NT2/D1 (cell line): ENCODE measurements at regions not wholly inside any gene's neighbourhood (a gene's known extent, or its start where the extent isn't known, plus 50 kb on each side); places are given as distances from the start of the nearest gene placed in this dataset.

ENCODE experiments used
- DNase-seq: peaks from one replicate; pipeline ENCODE4 v3.0.0-alpha.2; 2011; ENCODE audit warnings: low read depth, low spot score
- H3K27me3 ChIP-seq: 2 replicates; pipeline ENCODE4 v1.6.0; 2011; ENCODE audit warnings: mild to moderate bottlenecking; ENCODE audit not compliant: insufficient read length, insufficient read depth
- H3K36me3 ChIP-seq: 2 replicates; pipeline ENCODE4 v1.6.1; 2011; ENCODE audit warnings: mild to moderate bottlenecking, low read length, mixed read lengths; ENCODE audit not compliant: insufficient read depth, insufficient read length
- H3K4me1 ChIP-seq: 2 replicates; pipeline ENCODE4 v1.5.1; 2011; ENCODE audit not compliant: insufficient read depth, insufficient read length
- H3K4me3 ChIP-seq: 2 replicates; pipeline ENCODE4 v1.5.1; 2011; ENCODE audit warnings: low read depth; ENCODE audit not compliant: insufficient read length
- H3K9ac ChIP-seq: 2 replicates; pipeline ENCODE4 v1.6.0; 2011; ENCODE audit warnings: low read depth; ENCODE audit not compliant: insufficient read length
- H3K9me3 ChIP-seq: 2 replicates; pipeline ENCODE4 v1.5.1; 2011; ENCODE audit warnings: mild to moderate bottlenecking, low read length; ENCODE audit not compliant: insufficient read depth
- SUZ12 ChIP-seq: IDR thresholded peaks from 2 replicates; pipeline ENCODE4 v1.6.1; 2011; ENCODE audit not compliant: insufficient read length, insufficient read depth; ENCODE audit errors: extremely low read depth
- YY1 ChIP-seq: IDR thresholded peaks from 2 replicates; pipeline ENCODE4 v1.6.1; 2011; ENCODE audit not compliant: insufficient read length, insufficient read depth
- ZNF274 ChIP-seq: IDR thresholded peaks from 2 replicates; pipeline ENCODE4 v1.6.1; 2011; ENCODE audit warnings: mild to moderate bottlenecking, low read depth, low read length

DNA sequence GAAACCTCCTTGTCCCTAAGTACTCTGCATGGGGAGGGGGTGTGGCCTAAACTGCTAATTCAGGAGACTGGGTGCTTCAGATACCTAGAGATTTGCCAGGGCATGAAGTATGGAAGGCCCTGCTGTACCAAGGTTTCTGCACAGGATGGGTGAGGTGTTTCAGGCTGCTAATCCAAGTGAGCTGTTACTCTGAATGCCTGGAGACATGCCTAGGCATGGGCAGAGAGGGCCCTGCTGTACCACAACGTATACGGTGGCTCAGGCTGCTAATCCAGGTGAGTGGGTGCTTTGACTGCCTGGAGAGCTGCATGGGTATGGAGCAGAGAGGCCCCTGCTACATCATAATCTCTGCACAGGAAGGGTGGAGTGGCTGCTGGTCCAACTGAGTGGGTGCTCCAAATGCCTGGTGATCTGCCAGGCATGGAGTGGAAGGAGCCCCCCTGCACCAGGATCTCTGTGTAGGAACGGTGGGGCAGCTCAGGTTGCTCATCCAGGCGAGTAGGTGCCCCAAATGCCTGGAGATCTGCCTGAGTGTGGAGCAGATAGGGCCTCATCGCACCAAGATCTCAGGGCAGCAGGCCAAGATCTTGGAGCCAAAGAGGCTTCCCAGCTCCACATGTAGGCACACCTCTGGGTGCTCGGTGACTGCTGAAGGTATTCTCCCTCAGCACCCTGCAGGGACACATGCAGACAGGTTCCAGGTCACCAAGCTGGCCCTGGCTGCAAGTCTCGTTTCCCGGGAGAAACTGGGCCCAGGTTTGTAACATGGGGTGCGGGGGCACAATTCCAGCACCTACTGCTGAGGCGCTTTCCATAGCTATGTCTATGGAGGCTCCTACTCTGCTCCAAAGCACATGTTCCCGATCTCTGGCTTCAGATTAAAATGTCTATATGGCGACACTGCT is 252.5 kb upstream of the PLXNA2 start:
- Histone ChIP-seq H3K4me3 (no peak overlapping the region), H3K27me3 (no peaks in the 10 kb centered on the region), H3K4me1 (no peaks in the 10 kb centered on the region), H3K9me3 (no peaks in the 10 kb centered on the region), H3K9ac (no peak overlapping the region), H3K36me3 (no peaks in the 10 kb centered on the region)
- TF ChIP-seq YY1: no peak
- no peak for TF ChIP-seq SUZ12
- TF ChIP-seq ZNF274: no peak
- no peak for DNase-seq

GRCh38 chr1:208497866-208498541 is 253.8 kb upstream of the PLXNA2 start:
- Histone ChIP-seq H3K9ac (no peak overlapping the region), H3K9me3 (no peaks in the 10 kb centered on the region), H3K36me3 (no peaks in the 10 kb centered on the region), H3K27me3 (no peaks in the 10 kb centered on the region), H3K4me1 (no peaks in the 10 kb centered on the region), H3K4me3 (no peak overlapping the region)
- TF ChIP-seq ZNF274 (no peak), SUZ12 (no peak), YY1 (no peak)
- DNase-seq: no peak

GRCh38 chr1:208499026-208499425 is 254.8 kb upstream of the PLXNA2 start:
- no peak overlapping the region for H3K4me3 ChIP-seq
- no peak for TF ChIP-seq ZNF274
- TF ChIP-seq SUZ12: no peak
- no peak for TF ChIP-seq YY1
- no peaks in the 10 kb centered on the region for H3K27me3 ChIP-seq
- no peaks in the 10 kb centered on the region for H3K36me3 ChIP-seq
- H3K9me3 ChIP-seq: no peaks in the 10 kb centered on the region
- no peak overlapping the region for H3K9ac ChIP-seq
- DNase-seq: no peak
- H3K4me1 ChIP-seq: no peaks in the 10 kb centered on the region

GRCh38 chr1:208499601-208500000 is 255.4 kb upstream of the PLXNA2 start:
- Histone ChIP-seq H3K4me1 (no peaks in the 10 kb centered on the region), H3K9me3 (no peaks in the 10 kb centered on the region), H3K36me3 (no peaks in the 10 kb centered on the region), H3K9ac (no peak overlapping the region), H3K27me3 (no peaks in the 10 kb centered on the region), H3K4me3 (no peak overlapping the region)
- no peak for TF ChIP-seq YY1
- no peak for TF ChIP-seq SUZ12
- no peak for TF ChIP-seq ZNF274
- no peak for DNase-seq

DNA sequence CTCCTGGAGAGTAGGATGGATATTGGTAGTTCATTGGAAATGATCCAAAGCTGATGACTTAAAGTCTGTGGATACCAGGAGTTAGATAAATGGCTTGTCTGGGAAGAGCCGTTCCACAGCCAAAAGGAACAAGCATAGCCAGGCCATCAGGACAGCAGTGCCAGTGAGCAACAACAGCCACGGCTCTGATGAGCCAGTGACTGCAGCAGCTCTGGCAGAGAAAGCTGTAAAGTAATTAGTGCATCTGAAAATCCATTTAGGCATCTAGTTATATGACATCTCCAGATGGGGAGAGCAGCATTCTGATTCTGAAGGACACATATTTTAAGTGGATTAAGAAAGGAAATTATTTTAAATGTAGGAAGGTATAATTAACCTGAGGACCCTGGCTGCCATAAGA is 256.2 kb upstream of the PLXNA2 start:
- TF ChIP-seq SUZ12 (no peak), ZNF274 (no peak), YY1 (no peak)
- no peaks in the 10 kb centered on the region for H3K4me1 ChIP-seq
- H3K9ac ChIP-seq: no peak overlapping the region
- no peaks in the 10 kb centered on the region for H3K36me3 ChIP-seq
- no peak overlapping the region for H3K4me3 ChIP-seq
- H3K27me3 ChIP-seq: no peaks in the 10 kb centered on the region
- DNase-seq: no peak
- H3K9me3 ChIP-seq: no peaks in the 10 kb centered on the region

DNA sequence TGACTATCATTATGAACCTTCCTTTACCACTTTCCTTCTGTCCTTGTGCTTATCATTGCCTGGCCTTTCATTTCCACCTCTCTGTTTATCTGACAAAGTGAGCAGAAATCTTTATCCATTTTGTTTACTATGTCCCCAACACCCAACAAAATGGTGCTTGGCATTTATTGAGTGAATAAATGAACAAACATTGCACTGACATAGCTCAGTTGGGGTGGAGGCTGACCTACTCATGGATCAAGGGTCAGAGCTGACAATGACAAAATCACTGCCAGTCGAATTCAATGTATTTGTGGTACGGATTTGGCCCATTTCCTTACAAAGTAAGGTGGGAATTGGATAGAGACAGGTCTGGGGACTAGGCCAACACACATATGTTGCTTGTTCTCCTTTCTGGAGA is 257.4 kb upstream of the PLXNA2 start:
- H3K4me3 ChIP-seq: no peak overlapping the region
- TF ChIP-seq SUZ12 (no peak), ZNF274 (no peak), YY1 (no peak)
- H3K9me3 ChIP-seq: no peaks in the 10 kb centered on the region
- H3K27me3 ChIP-seq: no peaks in the 10 kb centered on the region
- DNase-seq: no peak
- H3K36me3 ChIP-seq: no peaks in the 10 kb centered on the region
- no peak overlapping the region for H3K9ac ChIP-seq
- H3K4me1 ChIP-seq: no peaks in the 10 kb centered on the region

DNA sequence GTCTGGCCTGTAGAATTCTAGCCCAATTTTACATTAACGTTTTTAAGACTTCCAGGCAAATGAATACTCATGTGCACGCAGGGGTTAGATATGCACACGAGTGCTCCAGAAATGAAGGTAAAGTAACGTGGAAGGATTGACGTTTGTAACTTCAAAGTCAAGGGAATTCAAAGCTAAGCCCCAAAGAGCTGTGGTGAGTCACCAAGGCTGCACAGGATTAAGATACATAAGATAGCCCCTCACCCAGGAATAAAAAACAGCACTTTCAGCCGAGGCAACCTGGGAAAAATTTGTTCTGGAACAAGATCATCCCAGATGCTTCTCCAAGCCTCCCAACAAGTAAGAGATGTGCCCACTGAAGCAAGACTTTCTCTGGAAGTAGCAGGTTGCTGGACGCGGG is 259.6 kb upstream of the PLXNA2 start:
- DNase-seq: no peak
- Histone ChIP-seq H3K27me3 (no peaks in the 10 kb centered on the region), H3K9me3 (no peaks in the 10 kb centered on the region), H3K4me1 (no peaks in the 10 kb centered on the region), H3K36me3 (no peaks in the 10 kb centered on the region), H3K9ac (no peak overlapping the region), H3K4me3 (no peak overlapping the region)
- TF ChIP-seq YY1 (no peak), SUZ12 (no peak), ZNF274 (no peak)
